GM12874 (cell line): ENCODE measurements at regions not wholly inside any gene's neighbourhood (a gene's known extent, or its start where the extent isn't known, plus 50 kb on each side); places are given as distances from the start of the nearest gene placed in this dataset.

Experiments used
- TF ChIP-seq, protein P1 (sequence below): IDR thresholded peaks from 2 replicates; pipeline ENCODE4 v1.5.1; 2011; ENCODE audit warnings: low read depth, mild to moderate bottlenecking, control low read depth, low read length, moderate library complexity; ENCODE audit not compliant: insufficient read depth

DNA sequence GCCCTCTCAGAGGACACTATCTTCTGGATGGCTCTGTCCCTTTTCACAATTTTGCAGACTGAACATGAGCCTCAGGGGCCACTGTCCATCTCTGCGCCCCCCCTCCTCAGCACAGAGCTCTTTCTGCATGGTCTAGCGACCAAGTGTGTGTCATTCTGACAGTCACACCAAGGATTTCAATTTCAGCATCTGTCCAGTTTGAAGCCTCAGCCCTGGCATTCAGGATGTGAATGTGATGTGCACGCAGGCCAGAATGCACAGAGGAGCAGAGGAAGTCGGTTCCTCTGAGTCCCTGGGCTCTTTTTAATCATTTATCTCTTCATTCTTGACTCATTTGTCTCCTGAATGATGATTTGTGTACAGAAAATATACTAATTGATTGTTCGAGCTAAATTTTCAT, 102.0 kb upstream of the PWP1 start:
- TF ChIP-seq, protein P1, sequence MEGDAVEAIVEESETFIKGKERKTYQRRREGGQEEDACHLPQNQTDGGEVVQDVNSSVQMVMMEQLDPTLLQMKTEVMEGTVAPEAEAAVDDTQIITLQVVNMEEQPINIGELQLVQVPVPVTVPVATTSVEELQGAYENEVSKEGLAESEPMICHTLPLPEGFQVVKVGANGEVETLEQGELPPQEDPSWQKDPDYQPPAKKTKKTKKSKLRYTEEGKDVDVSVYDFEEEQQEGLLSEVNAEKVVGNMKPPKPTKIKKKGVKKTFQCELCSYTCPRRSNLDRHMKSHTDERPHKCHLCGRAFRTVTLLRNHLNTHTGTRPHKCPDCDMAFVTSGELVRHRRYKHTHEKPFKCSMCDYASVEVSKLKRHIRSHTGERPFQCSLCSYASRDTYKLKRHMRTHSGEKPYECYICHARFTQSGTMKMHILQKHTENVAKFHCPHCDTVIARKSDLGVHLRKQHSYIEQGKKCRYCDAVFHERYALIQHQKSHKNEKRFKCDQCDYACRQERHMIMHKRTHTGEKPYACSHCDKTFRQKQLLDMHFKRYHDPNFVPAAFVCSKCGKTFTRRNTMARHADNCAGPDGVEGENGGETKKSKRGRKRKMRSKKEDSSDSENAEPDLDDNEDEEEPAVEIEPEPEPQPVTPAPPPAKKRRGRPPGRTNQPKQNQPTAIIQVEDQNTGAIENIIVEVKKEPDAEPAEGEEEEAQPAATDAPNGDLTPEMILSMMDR = no peak

DNA sequence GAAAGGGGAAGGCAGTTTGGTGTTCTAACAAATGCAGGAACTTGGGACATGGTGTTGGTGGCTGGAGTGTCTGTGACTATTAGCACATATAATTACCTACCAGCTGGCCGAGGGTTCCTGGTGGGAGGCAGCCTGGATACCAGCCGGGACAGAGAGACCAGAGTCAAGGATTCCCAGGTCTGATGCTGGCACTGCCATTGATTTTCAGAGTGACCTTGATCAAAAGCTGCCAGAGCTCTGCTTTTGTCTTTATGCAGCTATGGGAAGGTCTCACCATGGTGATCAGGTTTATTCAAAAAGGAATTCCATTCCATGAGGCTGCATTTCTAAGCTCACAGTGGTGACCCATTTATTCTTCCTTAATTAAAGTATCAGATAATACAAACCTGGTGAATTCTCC, 101.0 kb upstream of the PWP1 start:
- TF ChIP-seq, protein P1 = no peak

DNA sequence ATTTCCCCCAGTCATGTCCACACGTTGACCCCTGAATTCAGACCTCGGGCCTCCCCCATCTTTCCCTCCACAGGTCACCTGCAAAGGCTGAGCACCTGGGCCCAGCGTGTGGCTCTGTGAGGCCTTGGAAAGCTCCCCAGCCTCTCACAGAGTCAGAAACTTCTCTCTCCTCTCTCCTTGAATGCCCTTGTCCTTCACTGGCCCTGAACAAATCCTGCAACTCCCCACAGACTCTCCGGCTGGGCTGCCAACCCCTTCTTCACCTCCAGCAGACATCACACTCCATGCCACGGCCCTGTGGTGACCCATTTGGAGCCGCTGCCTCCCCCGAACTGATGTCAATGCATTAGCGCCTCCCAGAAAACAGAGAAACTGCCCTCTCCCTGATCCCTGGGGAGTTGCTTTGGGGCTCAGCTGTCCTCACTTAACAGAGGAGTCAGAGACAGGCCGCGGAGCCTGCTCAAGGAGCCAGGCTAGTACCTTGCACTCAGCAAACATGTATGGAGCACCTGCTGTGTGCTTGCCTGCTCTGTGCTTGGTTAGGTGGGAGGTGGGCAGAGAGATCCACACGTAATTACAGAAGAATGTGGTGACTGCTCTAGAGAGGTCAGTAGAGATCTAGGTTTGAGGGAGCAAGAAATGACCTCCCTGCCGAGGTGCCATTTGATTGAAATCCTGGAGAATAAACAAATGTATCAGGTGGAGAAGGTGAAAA, 99.2 kb upstream of the PWP1 start:
- TF ChIP-seq, protein P1 = no peak

DNA sequence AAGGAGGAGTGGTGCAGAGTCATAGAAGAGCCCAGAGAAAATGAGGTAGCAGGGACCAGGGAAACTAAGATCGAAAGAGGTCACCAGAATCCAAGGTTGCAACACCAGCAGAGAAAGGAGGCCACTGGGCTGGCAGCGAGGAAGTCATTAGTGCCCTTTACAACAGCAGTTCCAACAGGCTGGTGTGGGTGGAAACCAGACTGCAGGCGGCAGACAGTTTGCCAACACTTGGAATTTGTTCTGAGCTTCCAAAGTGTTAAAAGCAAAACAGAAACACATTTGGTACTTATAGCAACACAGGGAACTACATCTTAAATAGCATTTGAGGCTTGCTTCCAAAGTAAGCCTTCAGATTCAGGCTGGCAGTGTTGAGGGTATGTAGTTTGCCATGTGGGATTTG, 95.2 kb upstream of the PWP1 start:
- TF ChIP-seq, protein P1 = no peak

DNA sequence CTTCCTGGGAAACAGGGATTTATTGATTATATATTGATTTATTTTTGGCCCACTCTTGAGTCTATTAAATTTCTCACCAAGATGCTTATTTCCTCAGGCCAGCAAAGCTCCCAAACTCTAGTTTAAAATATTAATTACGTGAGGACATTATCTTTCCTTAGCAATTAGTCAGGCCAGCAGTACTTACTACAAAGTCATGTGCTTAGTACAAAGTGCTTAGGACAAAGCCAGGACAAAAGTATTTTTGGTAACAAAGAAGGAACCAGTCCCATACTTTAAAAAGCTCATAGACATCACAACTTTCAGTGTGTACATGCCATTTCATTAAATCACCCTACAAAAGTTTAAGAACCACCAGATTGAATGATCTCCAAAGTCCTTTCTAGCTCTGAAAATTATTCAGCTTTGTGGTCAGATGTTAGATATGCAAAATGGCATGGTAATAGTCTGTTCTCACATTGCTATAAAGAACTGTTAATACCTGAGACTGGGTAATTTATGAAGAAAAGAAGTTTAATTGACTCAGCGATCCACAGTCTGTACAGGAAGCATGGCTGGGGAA, 94.7 kb upstream of the PWP1 start:
- TF ChIP-seq, protein P1 = no peak

DNA sequence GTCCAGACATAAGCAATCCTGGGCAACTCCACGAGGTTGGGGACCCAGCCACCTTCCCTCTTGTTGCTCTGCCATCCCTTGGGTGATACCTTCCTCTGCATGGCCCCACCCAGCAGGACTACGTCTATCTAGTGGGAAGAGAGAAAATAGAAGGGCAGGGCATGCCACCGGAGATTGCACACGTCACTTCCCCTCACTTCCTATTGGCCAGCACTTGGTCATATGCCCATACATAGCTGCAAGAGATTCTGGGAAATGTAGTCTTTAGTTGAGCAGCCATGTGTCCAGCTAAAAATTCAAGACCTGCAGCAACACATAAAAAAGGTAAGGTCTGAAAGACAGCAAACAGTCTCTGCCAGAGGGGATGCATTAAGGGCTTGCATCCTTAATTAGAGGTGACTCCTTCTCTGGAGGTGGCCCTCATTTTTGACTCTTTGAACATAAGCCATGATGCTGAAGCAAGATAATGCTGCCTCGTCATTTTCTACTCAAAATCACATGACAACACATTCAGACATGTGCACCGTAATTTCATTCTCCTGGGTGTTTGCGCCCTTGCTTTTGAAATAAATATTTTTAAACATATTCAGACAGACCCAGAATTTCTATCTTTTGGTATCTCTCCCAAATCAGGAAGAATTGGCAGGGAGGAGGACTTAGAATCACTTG, 91.8 kb upstream of the PWP1 start:
- TF ChIP-seq, protein P1 = no peak

DNA sequence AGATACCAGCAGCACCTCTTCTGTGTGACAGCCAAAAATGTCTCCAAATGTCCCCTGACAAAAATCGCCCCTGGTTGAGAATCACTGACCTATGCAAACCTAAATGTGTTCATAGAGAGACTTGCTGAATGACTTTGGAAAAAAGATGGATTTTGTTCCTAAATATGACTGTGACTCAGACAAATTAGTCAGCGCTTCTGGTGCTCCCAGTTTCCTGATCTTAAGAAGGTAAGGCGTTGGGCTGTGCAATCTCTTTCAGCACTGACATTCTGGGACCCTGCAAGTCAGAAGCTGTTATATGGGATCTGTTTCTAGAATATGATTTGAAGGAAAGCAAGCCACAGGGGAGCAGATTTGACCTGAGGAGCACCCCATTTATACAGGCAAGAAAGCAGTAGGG, 90.6 kb upstream of the PWP1 start:
- TF ChIP-seq, protein P1 = no peak
